PC-3 (cell line): ENCODE measurements at regions not wholly inside any gene's neighbourhood (a gene's known extent, or its start where the extent isn't known, plus 50 kb on each side); places are given as distances from the start of the nearest gene placed in this dataset.

Experiments used
- ATAC-seq: fragments of 200-7000 bp; cut with Tn5 transposase; 2 replicates; pipeline ENCODE4 v1.9.1; 2020; ENCODE audit warnings: mild to moderate bottlenecking, moderate library complexity
- BruUV-seq: library from RNA; stranded (reverse); fragments of 400-500 nt; replicated peaks from 2 replicates; lab custom pipeline; 2021; lab: Mats Ljungman, UMichigan
- CTCF ChIA-PET: fragments of 300-600 bp; sonication (Branson Sonifier 250); formaldehyde crosslinking; loops from one replicate; lab custom pipeline; 2022; ENCODE audit warnings: antibody characterized with exemption; lab: Charles Lee
- POLR2A ChIA-PET: fragments of 300-600 bp; sonication (Branson Sonifier 250); formaldehyde crosslinking; loops from one replicate; lab custom pipeline; 2022; ENCODE audit warnings: antibody characterized with exemption; ENCODE audit not compliant: unreplicated experiment; lab: Charles Lee
- DNase-seq: peaks from one replicate; pipeline ENCODE4 v3.0.0-alpha.2; 2015
- H2AFZ ChIP-seq: fragments of 300-600 bp; sonication (generic); 2 replicates; pipeline ENCODE4 v1.6.0; 2016; ENCODE audit warnings: antibody characterized with exemption, low read length
- H3F3A ChIP-seq: fragments of 300-600 bp; sonication (generic); one replicate; pipeline ENCODE4 v1.6.0; 2017; ENCODE audit warnings: antibody characterized with exemption, low read length, control low read depth, mild to moderate bottlenecking; ENCODE audit not compliant: unreplicated experiment
- H3K27ac ChIP-seq: fragments of 300-600 bp; sonication (generic); 2 replicates; pipeline ENCODE4 v1.5.1; 2016; ENCODE audit warnings: mild to moderate bottlenecking, low read length
- H3K27me3 ChIP-seq: fragments of 300-600 bp; sonication (generic); 2 replicates; pipeline ENCODE4 v1.6.1; 2016; ENCODE audit warnings: low read length, mixed read lengths
- H3K36me3 ChIP-seq: fragments of 300-600 bp; sonication (generic); 2 replicates; pipeline ENCODE4 v1.6.1; 2016; ENCODE audit warnings: low read depth, mixed run types, low read length, mixed read lengths
- H3K4me1 ChIP-seq: fragments of 300-600 bp; sonication (generic); 2 replicates; pipeline ENCODE4 v1.5.1; 2016; ENCODE audit warnings: low read length; ENCODE audit not compliant: insufficient read depth
- H3K4me2 ChIP-seq: fragments of 300-600 bp; sonication (generic); 2 replicates; pipeline ENCODE4 v1.6.0; 2016; ENCODE audit warnings: low read length
- H3K4me3 ChIP-seq: fragments of 300-600 bp; sonication (generic); 2 replicates; pipeline ENCODE4 v1.5.1; 2016; ENCODE audit warnings: mild to moderate bottlenecking, low read length, mixed read lengths
- H3K79me2 ChIP-seq: fragments of 300-600 bp; sonication (generic); 2 replicates; pipeline ENCODE4 v1.6.1; 2017; ENCODE audit warnings: low read length, mixed read lengths
- H3K9ac ChIP-seq: fragments of 300-600 bp; sonication (generic); 2 replicates; pipeline ENCODE4 v1.6.0; 2016; ENCODE audit warnings: mild to moderate bottlenecking, low read length
- H3K9me2 ChIP-seq: fragments of 300-600 bp; sonication (generic); replicated peaks from 2 replicates; pipeline ENCODE4 v1.6.1; 2016; ENCODE audit warnings: mixed run types, low read length, mixed read lengths
- H3K9me3 ChIP-seq: fragments of 300-600 bp; sonication (generic); 2 replicates; pipeline ENCODE4 v1.6.1; 2016; ENCODE audit warnings: low read length, mixed read lengths
- H4K20me1 ChIP-seq: fragments of 300-600 bp; sonication (generic); 2 replicates; pipeline ENCODE4 v1.6.1; 2016; ENCODE audit warnings: low read length, mixed read lengths
- EZH2 ChIP-seq: fragments of 300-600 bp; sonication (generic); IDR thresholded peaks from one replicate; pipeline ENCODE4 v1.6.1; 2017; ENCODE audit warnings: antibody characterized with exemption, mild to moderate bottlenecking, low read length; ENCODE audit not compliant: unreplicated experiment
- EZH2phosphoT487 ChIP-seq: fragments of 300-600 bp; sonication (generic); IDR thresholded peaks from 2 replicates; pipeline ENCODE4 v1.6.1; 2018; ENCODE audit warnings: mild to moderate bottlenecking, antibody characterized with exemption, low read length, borderline replicate concordance
- intact Hi-C: fragments of 100-400 bp; cut with micrococcal nuclease; formaldehyde crosslinking; loops from 2 replicates; pipeline ENCODE4 v1.9.0; 2023
- TF ChIP-seq, protein P1 (sequence below): fragments of 300-600 bp; sonication (generic); conservative IDR thresholded peaks from 2 replicates; pipeline ENCODE4 v1.5.1; 2017; ENCODE audit warnings: antibody characterized with exemption, low read depth, mild to moderate bottlenecking, low read length

DNA sequence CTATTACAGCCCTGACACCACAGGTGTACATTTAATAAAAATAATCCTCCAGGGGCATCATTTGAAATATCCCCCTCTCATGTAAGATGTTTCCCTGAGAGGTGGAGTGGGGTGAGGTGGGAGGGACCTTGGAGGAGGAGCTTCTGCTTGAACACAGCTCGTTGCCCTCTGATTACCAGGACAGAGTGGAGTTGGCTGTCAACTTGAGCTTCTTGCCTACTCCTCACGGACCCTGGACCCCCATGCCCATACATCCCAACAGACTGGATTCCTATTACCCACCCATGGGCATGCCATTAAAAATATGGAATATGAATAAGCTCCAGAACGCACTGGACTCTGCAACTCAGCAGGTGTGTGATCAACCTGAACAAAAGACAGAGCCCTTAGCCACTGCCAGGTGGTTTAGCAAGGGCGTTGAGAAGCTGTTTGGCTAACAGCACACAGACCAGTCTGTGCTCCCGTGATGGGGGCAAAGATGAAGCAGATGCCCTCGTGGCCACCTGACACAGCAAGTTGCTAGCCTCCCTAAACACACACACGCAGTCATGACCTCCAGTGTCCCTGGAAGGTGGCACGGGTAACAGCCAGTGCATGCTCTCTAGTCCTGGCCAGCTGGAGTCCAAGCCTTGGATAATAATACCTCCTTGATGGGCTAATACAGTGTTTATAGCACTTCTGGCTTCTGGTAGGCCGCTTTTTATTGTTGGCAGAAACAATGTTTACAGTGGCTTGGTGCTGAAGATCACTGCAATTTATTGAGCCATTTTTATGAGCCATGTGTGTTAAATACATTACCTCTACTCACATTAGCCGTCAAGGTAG lies 155.0 kb downstream of the TOMM20 start:
- Histone ChIP-seq H3K9ac (peak overlapping the region; percentile 78), H2AFZ (no peak overlapping the region), H3F3A (no peaks in the 10 kb centered on the region), H3K36me3 (no peaks in the 10 kb centered on the region), H3K4me3 (no peak overlapping the region), H3K4me1 (peaks cover 68% of the 10 kb centered on the region), H3K9me2 (no peaks in the 10 kb centered on the region), H3K79me2 (no peaks in the 10 kb centered on the region), H4K20me1 (no peaks in the 10 kb centered on the region), H3K27me3 (no peaks in the 10 kb centered on the region), H3K27ac (peak overlapping the region; percentile 100), H3K4me2 (no peak overlapping the region), H3K9me3 (no peaks in the 10 kb centered on the region)
- DNase-seq (no peak), ATAC-seq (no peak)
- ChIA-PET POLR2A (interaction anchor here (0.5 to 1.0 kb wide), 3 partner anchors 96 to 362 kb away, joined by 3 to 7 read pairs (median 4); no protein-coding TSS in a partner anchor), CTCF (interaction anchor here (0.5 to 0.7 kb wide), 2 partner anchors 19 to 249 kb away, joined by 3 to 10 read pairs; no protein-coding TSS in a partner anchor)
- BruUV-seq, result no TSS peak
- intact Hi-C loops, result loop anchor here (2.0 kb wide), 1 partner anchor 249 kb away; no protein-coding TSS in a partner anchor
- TF ChIP-seq EZH2 (no peak), EZH2phosphoT487 (no peak)
- TF ChIP-seq, protein P1, sequence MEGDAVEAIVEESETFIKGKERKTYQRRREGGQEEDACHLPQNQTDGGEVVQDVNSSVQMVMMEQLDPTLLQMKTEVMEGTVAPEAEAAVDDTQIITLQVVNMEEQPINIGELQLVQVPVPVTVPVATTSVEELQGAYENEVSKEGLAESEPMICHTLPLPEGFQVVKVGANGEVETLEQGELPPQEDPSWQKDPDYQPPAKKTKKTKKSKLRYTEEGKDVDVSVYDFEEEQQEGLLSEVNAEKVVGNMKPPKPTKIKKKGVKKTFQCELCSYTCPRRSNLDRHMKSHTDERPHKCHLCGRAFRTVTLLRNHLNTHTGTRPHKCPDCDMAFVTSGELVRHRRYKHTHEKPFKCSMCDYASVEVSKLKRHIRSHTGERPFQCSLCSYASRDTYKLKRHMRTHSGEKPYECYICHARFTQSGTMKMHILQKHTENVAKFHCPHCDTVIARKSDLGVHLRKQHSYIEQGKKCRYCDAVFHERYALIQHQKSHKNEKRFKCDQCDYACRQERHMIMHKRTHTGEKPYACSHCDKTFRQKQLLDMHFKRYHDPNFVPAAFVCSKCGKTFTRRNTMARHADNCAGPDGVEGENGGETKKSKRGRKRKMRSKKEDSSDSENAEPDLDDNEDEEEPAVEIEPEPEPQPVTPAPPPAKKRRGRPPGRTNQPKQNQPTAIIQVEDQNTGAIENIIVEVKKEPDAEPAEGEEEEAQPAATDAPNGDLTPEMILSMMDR, result no peak

DNA sequence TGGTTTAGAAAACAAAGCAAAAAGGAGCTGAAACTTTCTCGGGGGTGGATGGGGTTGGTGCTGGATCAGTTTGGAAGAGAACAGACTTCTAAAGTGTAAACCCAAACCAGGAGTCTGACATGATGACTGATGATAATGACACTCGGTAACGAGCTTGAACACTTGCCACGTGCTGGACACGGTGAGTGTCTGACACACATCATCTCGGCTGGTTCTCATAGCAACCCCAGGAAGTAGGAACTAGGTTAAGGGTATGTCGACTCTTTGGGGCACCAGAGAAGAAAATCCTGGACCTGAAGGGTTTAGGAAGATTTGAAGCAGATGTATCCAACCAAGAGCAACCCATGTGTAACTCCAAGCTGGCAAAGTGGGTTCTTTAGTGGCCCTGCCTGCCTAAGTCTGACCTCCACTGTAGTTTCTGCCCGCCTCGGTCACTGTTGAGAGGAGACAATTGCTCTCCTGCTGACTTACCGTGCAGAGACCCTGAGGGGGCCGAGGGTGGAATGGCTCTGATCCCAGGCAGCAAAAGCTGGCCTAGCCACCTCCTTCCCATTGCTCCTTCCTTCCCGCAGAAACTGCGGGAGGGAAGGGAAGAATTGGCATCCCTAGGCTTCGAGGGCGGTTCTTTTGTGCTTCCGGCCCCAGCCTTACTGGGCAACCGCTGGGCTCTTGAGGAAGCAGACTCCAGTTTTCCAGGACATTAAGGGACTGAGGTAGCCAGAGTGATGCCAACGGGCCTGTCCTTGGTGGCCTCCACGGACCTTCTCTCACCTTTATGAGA lies 156.0 kb downstream of the TOMM20 start:
- ATAC-seq, result no peak
- no TSS peak for BruUV-seq
- Histone ChIP-seq H2AFZ (no peak overlapping the region), H3K9me2 (no peaks in the 10 kb centered on the region), H3K36me3 (no peaks in the 10 kb centered on the region), H3K27me3 (no peaks in the 10 kb centered on the region), H3K27ac (no peak overlapping the region), H3F3A (no peaks in the 10 kb centered on the region), H3K9ac (no peak overlapping the region), H4K20me1 (no peaks in the 10 kb centered on the region), H3K9me3 (no peaks in the 10 kb centered on the region), H3K4me2 (no peak overlapping the region), H3K4me1 (peaks cover 58% of the 10 kb centered on the region), H3K79me2 (no peaks in the 10 kb centered on the region), H3K4me3 (no peak overlapping the region)
- no peak for DNase-seq
- ChIA-PET CTCF (interaction anchor here (0.5 kb wide), 1 partner anchor 20 kb away, joined by 10 read pairs; no protein-coding TSS in a partner anchor), POLR2A (interaction anchor here (0.6 kb wide), 1 partner anchor 97 kb away, joined by 4 read pairs; no protein-coding TSS in a partner anchor)
- intact Hi-C loops, result no loop called here
- TF ChIP-seq EZH2, result no peak
- TF ChIP-seq, protein P1, result no peak
- no peak for TF ChIP-seq EZH2phosphoT487
